ENCODE measurements at regions not wholly inside any gene's neighbourhood (a gene's known extent, or its start where the extent isn't known, plus 50 kb on each side); places are given as distances from the start of the nearest gene placed in this dataset.

- Histone ChIP-seq H3K4me3 (no peak overlapping the region), H3K27me3 (no peaks in the 10 kb centered on the region), H3K9me3 (ENCODE audit: low read depth) (no peaks in the 10 kb centered on the region), H3K4me1 (no peaks in the 10 kb centered on the region), H2AFZ (replicated peaks) (no peak overlapping the region), H4K20me1 (ENCODE audit: low read depth) (no peaks in the 10 kb centered on the region), H3K36me3 (no peaks in the 10 kb centered on the region), H3K27ac (no peak overlapping the region), H3K79me2 (ENCODE audit: low read depth) (no peaks in the 10 kb centered on the region), H3K4me2 (no peak overlapping the region), H3F3A (ENCODE audit: low read depth) (no peaks in the 10 kb centered on the region), H3K9ac (no peak overlapping the region)
- H3K36me3 Mint-ChIP-seq: no peaks in the 10 kb centered on the region
- no peaks in the 10 kb centered on the region for H3K27me3 Mint-ChIP-seq (ENCODE audit: insufficient read depth, low read depth)
- no peak for DNase-seq (ENCODE audit: low spot score)
- no peaks in the 10 kb centered on the region for H3K9me3 Mint-ChIP-seq
- no peak overlapping the region for H3K27ac Mint-ChIP-seq
- H3K4me1 Mint-ChIP-seq: peaks cover 4% of the 10 kb centered on the region
- no peak overlapping the region for H3K4me3 Mint-ChIP-seq
- TF ChIP-seq CTCF (IDR thresholded peaks at IDR 0.05) (no peak), EZH2 (IDR thresholded peaks at IDR 0.05) (no peak), EZH2phosphoT487 (IDR thresholded peaks at IDR 0.05) (no peak)
Measured at GRCh38 chr2:211174021-211174420, 617.6 kb downstream of the CPS1 start.

- Mint-ChIP-seq H3K4me3 (no peak overlapping the region), H3K27me3 (ENCODE audit: insufficient read depth, low read depth) (no peaks in the 10 kb centered on the region), H3K9me3 (no peaks in the 10 kb centered on the region), H3K4me1 (peaks cover 4% of the 10 kb centered on the region), H3K27ac (no peak overlapping the region), H3K36me3 (no peaks in the 10 kb centered on the region)
- TF ChIP-seq EZH2 (IDR thresholded peaks at IDR 0.05) (no peak), EZH2phosphoT487 (IDR thresholded peaks at IDR 0.05) (no peak), CTCF (IDR thresholded peaks at IDR 0.05) (no peak)
- no peak overlapping the region for H3K9ac ChIP-seq
- H3F3A ChIP-seq (ENCODE audit: low read depth): no peaks in the 10 kb centered on the region
- no peak for DNase-seq (ENCODE audit: low spot score)
- no peak overlapping the region for H3K4me2 ChIP-seq
- no peaks in the 10 kb centered on the region for H4K20me1 ChIP-seq (ENCODE audit: low read depth)
- no peaks in the 10 kb centered on the region for H3K36me3 ChIP-seq
- H3K9me3 ChIP-seq (ENCODE audit: low read depth): no peaks in the 10 kb centered on the region
- no peaks in the 10 kb centered on the region for H3K79me2 ChIP-seq (ENCODE audit: low read depth)
- no peaks in the 10 kb centered on the region for H3K4me1 ChIP-seq
- no peak overlapping the region for H3K27ac ChIP-seq
- H2AFZ ChIP-seq (replicated peaks): no peak overlapping the region
- no peak overlapping the region for H3K4me3 ChIP-seq
- H3K27me3 ChIP-seq: no peaks in the 10 kb centered on the region
Measured at GRCh38 chr2:211174631-211175030, 618.2 kb downstream of the CPS1 start.

- Mint-ChIP-seq H3K27ac (no peak overlapping the region), H3K36me3 (no peaks in the 10 kb centered on the region), H3K4me3 (no peak overlapping the region), H3K4me1 (peaks cover 4% of the 10 kb centered on the region), H3K27me3 (ENCODE audit: insufficient read depth, low read depth) (no peaks in the 10 kb centered on the region), H3K9me3 (no peaks in the 10 kb centered on the region)
- TF ChIP-seq CTCF (IDR thresholded peaks at IDR 0.05): no peak
- TF ChIP-seq EZH2phosphoT487 (IDR thresholded peaks at IDR 0.05): no peak
- TF ChIP-seq EZH2 (IDR thresholded peaks at IDR 0.05): no peak
- H3K4me3 ChIP-seq: no peak overlapping the region
- no peaks in the 10 kb centered on the region for H3K27me3 ChIP-seq
- no peaks in the 10 kb centered on the region for H3K36me3 ChIP-seq
- H3F3A ChIP-seq (ENCODE audit: low read depth): no peaks in the 10 kb centered on the region
- no peaks in the 10 kb centered on the region for H3K79me2 ChIP-seq (ENCODE audit: low read depth)
- H3K4me1 ChIP-seq: no peaks in the 10 kb centered on the region
- no peak overlapping the region for H2AFZ ChIP-seq (replicated peaks)
- H3K27ac ChIP-seq: no peak overlapping the region
- DNase-seq (ENCODE audit: low spot score): no peak
- no peaks in the 10 kb centered on the region for H3K9me3 ChIP-seq (ENCODE audit: low read depth)
- H4K20me1 ChIP-seq (ENCODE audit: low read depth): no peaks in the 10 kb centered on the region
- H3K9ac ChIP-seq: no peak overlapping the region
- no peak overlapping the region for H3K4me2 ChIP-seq
Measured at GRCh38 chr2:211175956-211176355, 619.6 kb downstream of the CPS1 start.
